ENCODE measurements at regions not wholly inside any gene's neighbourhood (a gene's known extent, or its start where the extent isn't known, plus 50 kb on each side); places are given as distances from the start of the nearest gene placed in this dataset.

GRCh38 chr11:43558556-43559127, 121.9 kb upstream of the HSD17B12 start:
- DNase-seq (no peak), ATAC-seq (no peak)
- Mint-ChIP-seq H3K4me3 (no peak overlapping the region), H3K27me3 (ENCODE audit: low read depth in 2 of 2) (peaks cover 45% of the 10 kb centered on the region in 2 donors), H3K27ac (no peak overlapping the region), H3K4me1 (peaks cover 9 to 11% of the 10 kb centered on the region in 2 donors), H3K36me3 (no peaks in the 10 kb centered on the region), H3K9me3 (no peaks in the 10 kb centered on the region)
- WGBS (ENCODE audit: insufficient coverage), result 9% methylated on average over 6 of the region's 8 CpGs
- intact Hi-C loops (cut with micrococcal nuclease), result no loop called here
- H3K4me1 ChIP-seq (ENCODE audit: control insufficient read depth, insufficient read depth, low read length), result no peaks in the 10 kb centered on the region
- no peak overlapping the region for H3K4me3 ChIP-seq (ENCODE audit: low read length)
- no peak for TF ChIP-seq CTCF (IDR thresholded peaks at IDR 0.05)
- H3K9me3 ChIP-seq (ENCODE audit: control insufficient read depth, insufficient read depth, low read length), result no peaks in the 10 kb centered on the region
- H3K36me3 ChIP-seq (ENCODE audit: control insufficient read depth, insufficient read depth, low read length), result no peaks in the 10 kb centered on the region
- no peak overlapping the region for H3K27ac ChIP-seq (ENCODE audit: low read length)
- peaks cover 14% of the 10 kb centered on the region for H3K27me3 ChIP-seq (ENCODE audit: control insufficient read depth, insufficient read depth, low read length)

- Mint-ChIP-seq H3K36me3 (no peaks in the 10 kb centered on the region), H3K27me3 (ENCODE audit: low read depth in 2 of 2) (peaks cover 25 to 36% of the 10 kb centered on the region in 2 donors), H3K4me1 (peaks cover 9 to 10% of the 10 kb centered on the region in 2 donors), H3K4me3 (no peak overlapping the region), H3K9me3 (no peaks in the 10 kb centered on the region), H3K27ac (no peak overlapping the region)
- intact Hi-C loops (cut with micrococcal nuclease), result no loop called here
- DNase-seq (no peak), ATAC-seq (no peak)
- no peak for TF ChIP-seq CTCF (IDR thresholded peaks at IDR 0.05)
- H3K4me3 ChIP-seq (ENCODE audit: low read length), result no peak overlapping the region
- H3K9me3 ChIP-seq (ENCODE audit: control insufficient read depth, insufficient read depth, low read length), result no peaks in the 10 kb centered on the region
- H3K27ac ChIP-seq (ENCODE audit: low read length), result no peak overlapping the region
- WGBS (ENCODE audit: insufficient coverage), result 74% methylated on average over 1 of the region's 3 CpGs
- H3K4me1 ChIP-seq (ENCODE audit: control insufficient read depth, insufficient read depth, low read length), result no peaks in the 10 kb centered on the region
- no peaks in the 10 kb centered on the region for H3K36me3 ChIP-seq (ENCODE audit: control insufficient read depth, insufficient read depth, low read length)
- peaks cover 8% of the 10 kb centered on the region for H3K27me3 ChIP-seq (ENCODE audit: control insufficient read depth, insufficient read depth, low read length)
Measured at GRCh38 chr11:43561832-43562231, 118.7 kb upstream of the HSD17B12 start.

GRCh38 chr11:43567396-43567975, 113.1 kb upstream of the HSD17B12 start:
- ATAC-seq (peak in 2 of 3 donors; percentile 54 to 58), DNase-seq (peak in 1 of 2 donors; percentile 51)
- peak; percentile 61 for TF ChIP-seq CTCF (IDR thresholded peaks at IDR 0.05)
- Histone ChIP-seq H3K27ac (ENCODE audit: low read length) (no peak overlapping the region), H3K36me3 (ENCODE audit: control insufficient read depth, insufficient read depth, low read length) (no peaks in the 10 kb centered on the region), H3K27me3 (ENCODE audit: control insufficient read depth, insufficient read depth, low read length) (peaks cover 2% of the 10 kb centered on the region), H3K4me1 (ENCODE audit: control insufficient read depth, insufficient read depth, low read length) (no peaks in the 10 kb centered on the region), H3K9me3 (ENCODE audit: control insufficient read depth, insufficient read depth, low read length) (no peaks in the 10 kb centered on the region), H3K4me3 (ENCODE audit: low read length) (no peak overlapping the region)
- H3K27me3 Mint-ChIP-seq (ENCODE audit: low read depth in 2 of 2), result peaks cover 20 to 45% of the 10 kb centered on the region in 2 donors
- H3K9me3 Mint-ChIP-seq, result no peaks in the 10 kb centered on the region
- no peak overlapping the region for H3K27ac Mint-ChIP-seq
- H3K4me1 Mint-ChIP-seq, result no peaks in the 10 kb centered on the region
- no peaks in the 10 kb centered on the region for H3K36me3 Mint-ChIP-seq
- intact Hi-C loops (cut with micrococcal nuclease), result no loop called here
- 19% methylated on average over 5 of the region's 5 CpGs for WGBS (ENCODE audit: insufficient coverage)
- H3K4me3 Mint-ChIP-seq, result no peak overlapping the region

GRCh38 chr11:43573233-43573632, 107.3 kb upstream of the HSD17B12 start:
- H3K4me1 Mint-ChIP-seq, result peaks cover 6 to 13% of the 10 kb centered on the region in 2 donors
- no peaks in the 10 kb centered on the region for H3K9me3 Mint-ChIP-seq
- ATAC-seq (no peak), DNase-seq (no peak)
- Histone ChIP-seq H3K4me1 (ENCODE audit: control insufficient read depth, insufficient read depth, low read length) (no peaks in the 10 kb centered on the region), H3K4me3 (ENCODE audit: low read length) (no peak overlapping the region), H3K36me3 (ENCODE audit: control insufficient read depth, insufficient read depth, low read length) (no peaks in the 10 kb centered on the region), H3K9me3 (ENCODE audit: control insufficient read depth, insufficient read depth, low read length) (no peaks in the 10 kb centered on the region), H3K27me3 (ENCODE audit: control insufficient read depth, insufficient read depth, low read length) (peaks cover 28% of the 10 kb centered on the region), H3K27ac (ENCODE audit: low read length) (no peak overlapping the region)
- no peak overlapping the region for H3K27ac Mint-ChIP-seq
- intact Hi-C loops (cut with micrococcal nuclease), result no loop called here
- H3K27me3 Mint-ChIP-seq (ENCODE audit: low read depth in 2 of 2), result peaks cover 69 to 80% of the 10 kb centered on the region in 2 donors
- 14% methylated on average over 4 of the region's 6 CpGs for WGBS (ENCODE audit: insufficient coverage)
- no peak overlapping the region for H3K4me3 Mint-ChIP-seq
- no peak for TF ChIP-seq CTCF (IDR thresholded peaks at IDR 0.05)
- no peaks in the 10 kb centered on the region for H3K36me3 Mint-ChIP-seq

Data from natural killer cell (primary cell).